Prostate gland (tissue), 2 donors: ENCODE measurements at regions not wholly inside any gene's neighbourhood (a gene's known extent, or its start where the extent isn't known, plus 50 kb on each side); places are given as distances from the start of the nearest gene placed in this dataset.

Source experiments
- CTCF ChIP-seq, 4 experiments: fragments of 200-600 bp in 2 of 4; fragments of 450-650 bp in 2 of 4; sonication (generic) in 2 of 4; IDR thresholded peaks; 1 replicate in 3 of 4; 2 replicates in 1 of 4; pipeline ENCODE4 v1.5.1; 2016 to 2019; ENCODE audit warnings: antibody characterized with exemption in 4 of 4, mild to moderate bottlenecking in 2 of 4, moderate library complexity in 2 of 4
- POLR2A ChIP-seq: fragments of 450-650 bp; IDR thresholded peaks from one replicate; pipeline ENCODE4 v1.6.1; 2016; ENCODE audit warnings: antibody characterized with exemption, mild to moderate bottlenecking
- POLR2AphosphoS5 ChIP-seq: sonication (generic); formaldehyde crosslinking; IDR thresholded peaks from one replicate; pipeline ENCODE4 v1.6.1; 2017; ENCODE audit warnings: antibody characterized with exemption

- TF ChIP-seq POLR2A (no peak), CTCF (IDR thresholded peaks at IDR 0.05) (no peak), POLR2AphosphoS5 (no peak)
Measured at GRCh38 chr5:125720348-125720685, 702.9 kb upstream of the GRAMD2B start.
